ENCODE measurements at regions not wholly inside any gene's neighbourhood (a gene's known extent, or its start where the extent isn't known, plus 50 kb on each side); places are given as distances from the start of the nearest gene placed in this dataset.

DNA sequence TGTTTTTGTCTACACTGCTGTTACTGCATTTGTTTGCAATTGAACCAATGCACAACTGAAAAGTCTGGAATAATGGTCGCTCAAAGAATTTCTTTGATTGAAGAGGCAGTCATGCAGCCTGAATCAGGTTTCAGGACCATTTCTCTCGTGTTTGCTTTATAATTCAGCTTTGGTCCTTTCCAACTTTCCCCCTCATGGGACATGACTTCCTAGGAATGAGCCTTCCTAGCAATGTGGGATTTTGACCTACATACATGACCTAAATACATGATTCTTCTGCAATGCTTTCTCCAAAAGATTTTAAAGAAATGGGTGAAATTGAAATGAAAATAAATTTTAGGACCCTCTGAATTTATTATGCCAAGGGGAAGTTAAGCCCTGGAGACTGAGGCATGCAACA is 197.4 kb downstream of the MREG start:
- Histone ChIP-seq H3K9me3 (ENCODE audit: control insufficient read depth in 2 of 3, insufficient read depth in 1 of 3, low read length in 3 of 3) (no peaks in the 10 kb centered on the region), H3K27me3 (ENCODE audit: control insufficient read depth, insufficient read depth, low read length) (no peaks in the 10 kb centered on the region), H3K4me3 (ENCODE audit: low read length in 3 of 3) (no peak overlapping the region), H3K9ac (ENCODE audit: low read length in 3 of 3) (no peak overlapping the region), H3K27ac (ENCODE audit: low read depth in 2 of 2, low read length in 2 of 2) (no peak overlapping the region), H3K4me1 (ENCODE audit: control insufficient read depth in 2 of 3, insufficient read depth in 2 of 3, low read depth in 1 of 3, low read length in 3 of 3) (no peaks in the 10 kb centered on the region), H3K36me3 (ENCODE audit: control insufficient read depth in 2 of 3, insufficient read depth in 3 of 3, low read length in 3 of 3) (no peaks in the 10 kb centered on the region)
- intact Hi-C loops (cut with DNase I) = no loop called here
- FAIRE-seq = no peak
- DNase-seq = no peak
- TF ChIP-seq, protein P1, sequence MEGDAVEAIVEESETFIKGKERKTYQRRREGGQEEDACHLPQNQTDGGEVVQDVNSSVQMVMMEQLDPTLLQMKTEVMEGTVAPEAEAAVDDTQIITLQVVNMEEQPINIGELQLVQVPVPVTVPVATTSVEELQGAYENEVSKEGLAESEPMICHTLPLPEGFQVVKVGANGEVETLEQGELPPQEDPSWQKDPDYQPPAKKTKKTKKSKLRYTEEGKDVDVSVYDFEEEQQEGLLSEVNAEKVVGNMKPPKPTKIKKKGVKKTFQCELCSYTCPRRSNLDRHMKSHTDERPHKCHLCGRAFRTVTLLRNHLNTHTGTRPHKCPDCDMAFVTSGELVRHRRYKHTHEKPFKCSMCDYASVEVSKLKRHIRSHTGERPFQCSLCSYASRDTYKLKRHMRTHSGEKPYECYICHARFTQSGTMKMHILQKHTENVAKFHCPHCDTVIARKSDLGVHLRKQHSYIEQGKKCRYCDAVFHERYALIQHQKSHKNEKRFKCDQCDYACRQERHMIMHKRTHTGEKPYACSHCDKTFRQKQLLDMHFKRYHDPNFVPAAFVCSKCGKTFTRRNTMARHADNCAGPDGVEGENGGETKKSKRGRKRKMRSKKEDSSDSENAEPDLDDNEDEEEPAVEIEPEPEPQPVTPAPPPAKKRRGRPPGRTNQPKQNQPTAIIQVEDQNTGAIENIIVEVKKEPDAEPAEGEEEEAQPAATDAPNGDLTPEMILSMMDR (IDR thresholded peaks at IDR 0.05; ENCODE audit: borderline replicate concordance, extremely low read depth, insufficient read depth) = no peak

- H3K4me3 ChIP-seq (ENCODE audit: low read length in 3 of 3) = no peak overlapping the region
- H3K36me3 ChIP-seq (ENCODE audit: control insufficient read depth in 2 of 3, insufficient read depth in 3 of 3, low read length in 3 of 3) = no peaks in the 10 kb centered on the region
- H3K9ac ChIP-seq (ENCODE audit: low read length in 3 of 3) = no peak overlapping the region
- no peaks in the 10 kb centered on the region for H3K4me1 ChIP-seq (ENCODE audit: control insufficient read depth in 2 of 3, insufficient read depth in 2 of 3, low read depth in 1 of 3, low read length in 3 of 3)
- intact Hi-C loops (cut with DNase I) = no loop called here
- no peaks in the 10 kb centered on the region for H3K9me3 ChIP-seq (ENCODE audit: control insufficient read depth in 2 of 3, insufficient read depth in 1 of 3, low read length in 3 of 3)
- no peak for FAIRE-seq
- no peak overlapping the region for H3K27ac ChIP-seq (ENCODE audit: low read depth in 2 of 2, low read length in 2 of 2)
- no peaks in the 10 kb centered on the region for H3K27me3 ChIP-seq (ENCODE audit: control insufficient read depth, insufficient read depth, low read length)
- TF ChIP-seq, protein P1 (IDR thresholded peaks at IDR 0.05; ENCODE audit: borderline replicate concordance, extremely low read depth, insufficient read depth) = no peak
- no peak for DNase-seq
Observed at GRCh38 chr2:215812966-215813365, 200.4 kb downstream of the MREG start.

DNA sequence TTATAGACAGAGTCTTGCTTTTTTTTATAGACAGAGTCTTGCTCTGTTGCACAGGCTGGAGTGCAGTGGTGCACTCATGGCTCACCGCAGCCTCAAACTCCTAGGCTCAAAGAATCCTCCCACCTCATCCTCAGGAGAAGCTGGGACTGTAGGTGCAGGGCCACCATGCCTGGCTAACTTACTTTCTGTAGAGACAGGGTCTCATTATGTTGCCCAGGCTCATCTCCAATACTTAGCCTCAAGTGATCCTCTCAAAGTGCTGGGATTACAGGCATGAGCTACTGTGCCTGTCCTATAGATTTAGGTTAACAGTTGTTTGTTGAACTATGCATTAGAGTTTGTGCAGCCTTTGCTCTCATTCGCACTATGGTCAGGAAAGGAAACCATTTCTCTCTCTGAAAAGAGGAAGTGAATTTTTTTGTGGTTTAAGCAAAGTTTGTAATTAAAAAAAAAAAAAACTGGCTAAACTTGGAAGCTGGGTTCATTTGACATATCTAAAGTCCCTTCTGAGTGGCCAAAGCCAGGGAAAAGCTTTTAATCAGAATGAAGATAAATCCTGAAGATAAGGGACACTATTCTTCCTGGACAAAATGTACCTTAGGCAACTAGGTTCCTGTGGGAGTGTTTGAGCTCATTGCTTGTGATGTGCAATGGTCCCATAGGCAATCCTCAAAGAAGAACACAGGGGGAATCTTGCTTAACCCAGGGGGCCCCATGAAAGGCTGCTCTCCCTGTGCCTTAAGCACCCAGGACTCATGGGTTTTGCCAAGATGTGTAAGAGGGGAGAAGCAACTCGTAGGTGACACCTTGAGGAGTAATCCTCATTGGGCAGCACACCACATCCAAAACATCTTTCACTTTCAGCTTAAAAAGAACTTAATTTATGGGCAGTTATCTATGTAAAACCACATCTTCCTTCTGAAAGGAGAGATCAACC is 201.7 kb downstream of the MREG start:
- FAIRE-seq (no peak), DNase-seq (no peak)
- Histone ChIP-seq H3K4me1 (ENCODE audit: control insufficient read depth in 2 of 3, insufficient read depth in 2 of 3, low read depth in 1 of 3, low read length in 3 of 3) (no peaks in the 10 kb centered on the region), H3K27me3 (ENCODE audit: control insufficient read depth, insufficient read depth, low read length) (no peaks in the 10 kb centered on the region), H3K9ac (ENCODE audit: low read length in 3 of 3) (no peak overlapping the region), H3K4me3 (ENCODE audit: low read length in 3 of 3) (no peak overlapping the region), H3K27ac (ENCODE audit: low read depth in 2 of 2, low read length in 2 of 2) (no peak overlapping the region), H3K9me3 (ENCODE audit: control insufficient read depth in 2 of 3, insufficient read depth in 1 of 3, low read length in 3 of 3) (no peaks in the 10 kb centered on the region), H3K36me3 (ENCODE audit: control insufficient read depth in 2 of 3, insufficient read depth in 3 of 3, low read length in 3 of 3) (no peaks in the 10 kb centered on the region)
- intact Hi-C loops (cut with DNase I) = no loop called here
- TF ChIP-seq, protein P1 (IDR thresholded peaks at IDR 0.05; ENCODE audit: borderline replicate concordance, extremely low read depth, insufficient read depth) = no peak
